CD8-positive, alpha-beta memory T cell (primary cell): ENCODE measurements at regions not wholly inside any gene's neighbourhood (a gene's known extent, or its start where the extent isn't known, plus 50 kb on each side); places are given as distances from the start of the nearest gene placed in this dataset.
A peak's percentile ranks its signal among the peaks of the same experiment; 100 is the strongest.
"Not testable (repeated sequence)": the region's sequence is repeated elsewhere in the genome, so short reads cannot be mapped to it uniquely, and the experiment has no call there.

ENCODE experiments used
- CTCF ChIA-PET: fragments of 350-600 bp; sonication (Branson Sonifier 250); formaldehyde crosslinking; loops from one replicate; lab custom pipeline; 2021; ENCODE audit warnings: antibody characterized with exemption; lab: Charles Lee
- POLR2A ChIA-PET: fragments of 350-600 bp; sonication (Branson Sonifier 250); formaldehyde crosslinking; loops from one replicate; lab custom pipeline; 2021; ENCODE audit warnings: antibody characterized with exemption; lab: Charles Lee
- DNase-seq, 5 donors: peaks; one replicate each; pipeline versions ENCODE4 v3.0.0 to v3.0.0-alpha.2; 2020 to 2022; ENCODE audit warnings: mixed read lengths in 1 of 5
- H3K27ac ChIP-seq: one replicate; pipeline ENCODE4 v1.7.0; 2013; ENCODE audit warnings: low read depth, mild to moderate bottlenecking, low read length, moderate library complexity
- H3K27me3 ChIP-seq: 2 replicates; pipeline ENCODE4 v1.7.0; 2013; ENCODE audit warnings: low read length, mild to moderate bottlenecking; ENCODE audit not compliant: insufficient read depth, poor library complexity, severe bottlenecking
- H3K36me3 ChIP-seq: 2 replicates; pipeline ENCODE4 v1.7.0; 2013; ENCODE audit warnings: mild to moderate bottlenecking, low read length, moderate library complexity; ENCODE audit not compliant: insufficient read depth
- H3K4me1 ChIP-seq: 2 replicates; pipeline ENCODE4 v1.7.0; 2013; ENCODE audit warnings: mild to moderate bottlenecking, low read length, moderate library complexity; ENCODE audit not compliant: insufficient read depth
- H3K4me3 ChIP-seq: 2 replicates; pipeline ENCODE4 v1.7.0; 2013; ENCODE audit warnings: mild to moderate bottlenecking, low read length
- H3K9me3 ChIP-seq: 2 replicates; pipeline ENCODE4 v1.7.0; 2013; ENCODE audit warnings: mild to moderate bottlenecking, low read length
- H3K27ac Mint-ChIP-seq, 8 donors: one replicate each; pipeline ENCODE4 v1.8.0; 2020 to 2021; ENCODE audit warnings: mixed read lengths in 8 of 8, mild to moderate bottlenecking in 6 of 8, inconsistent platforms in 3 of 8, moderate library complexity in 3 of 8
- H3K27me3 Mint-ChIP-seq, 2 donors: one replicate each; pipeline ENCODE4 v1.8.0; 2020 to 2021; ENCODE audit warnings: mixed read lengths in 2 of 2, mild to moderate bottlenecking in 1 of 2, moderate library complexity in 1 of 2
- H3K36me3 Mint-ChIP-seq, 3 donors: one replicate each; pipeline ENCODE4 v1.8.0; 2020 to 2021; ENCODE audit warnings: mixed read lengths in 3 of 3, inconsistent platforms in 1 of 3, mild to moderate bottlenecking in 1 of 3
- H3K4me1 Mint-ChIP-seq, 3 donors: one replicate each; pipeline ENCODE4 v1.8.0; 2020 to 2021; ENCODE audit warnings: mixed read lengths in 3 of 3, inconsistent platforms in 1 of 3, mild to moderate bottlenecking in 1 of 3
- H3K4me3 Mint-ChIP-seq, 7 donors: one replicate each; pipeline ENCODE4 v1.8.0; 2020 to 2021; ENCODE audit warnings: mixed read lengths in 7 of 7, mild to moderate bottlenecking in 6 of 7, moderate library complexity in 4 of 7, inconsistent platforms in 2 of 7
- H3K9me3 Mint-ChIP-seq, 5 donors: one replicate each; pipeline ENCODE4 v1.8.0; 2020 to 2022; ENCODE audit warnings: mixed read lengths in 5 of 5, mild to moderate bottlenecking in 3 of 5, moderate library complexity in 2 of 5, inconsistent platforms in 1 of 5

- H3K4me3 ChIP-seq, result no peak overlapping the region
- no peak for DNase-seq
- no peaks in the 10 kb centered on the region for H3K27me3 ChIP-seq
- ChIA-PET POLR2A (no interaction called here), CTCF (interaction anchor here (1.2 kb wide), 1 partner anchor 15 kb away, joined by 3 read pairs; no protein-coding TSS in a partner anchor)
- peaks cover 13% of the 10 kb centered on the region for H3K4me1 ChIP-seq
- no peak overlapping the region for H3K4me3 Mint-ChIP-seq
- peak overlapping the region in 1 of 8 donors; percentile 10 for H3K27ac Mint-ChIP-seq
- H3K27me3 Mint-ChIP-seq, result peaks cover 0 to 4% of the 10 kb centered on the region in 2 donors
- H3K9me3 ChIP-seq, result no peaks in the 10 kb centered on the region
- peaks cover 0 to 4% (median 0%) of the 10 kb centered on the region in 5 donors for H3K9me3 Mint-ChIP-seq
- H3K36me3 ChIP-seq, result no peaks in the 10 kb centered on the region
- no peak overlapping the region for H3K27ac ChIP-seq
- H3K36me3 Mint-ChIP-seq, result peaks cover 0 to 28% (median 4%) of the 10 kb centered on the region in 3 donors
- H3K4me1 Mint-ChIP-seq, result peaks cover 19 to 43% (median 20%) of the 10 kb centered on the region in 3 donors
Measured at GRCh38 chr10:33082373-33082895, 124.4 kb upstream of the ITGB1 start.

GRCh38 chr10:33080467-33080866 is 122.4 kb upstream of the ITGB1 start:
- H3K4me3 Mint-ChIP-seq, H3K27me3 ChIP-seq, H3K9me3 Mint-ChIP-seq, H3K27ac ChIP-seq, H3K4me3 ChIP-seq, POLR2A ChIA-PET, H3K9me3 ChIP-seq, DNase-seq, H3K27me3 Mint-ChIP-seq, H3K4me1 ChIP-seq, H3K36me3 ChIP-seq, CTCF ChIA-PET: not testable (repeated sequence)
- peak overlapping the region in 3 of 8 donors; percentile 41 to 60 (median 46) for H3K27ac Mint-ChIP-seq
- peaks cover 1 to 23% (median 2%) of the 10 kb centered on the region in 3 donors for H3K4me1 Mint-ChIP-seq
- peaks cover 0 to 16% (median 2%) of the 10 kb centered on the region in 3 donors for H3K36me3 Mint-ChIP-seq

- Histone ChIP-seq H3K36me3 (no peaks in the 10 kb centered on the region), H3K4me1 (no peaks in the 10 kb centered on the region), H3K4me3 (no peak overlapping the region), H3K27ac (no peak overlapping the region), H3K27me3 (no peaks in the 10 kb centered on the region), H3K9me3 (no peaks in the 10 kb centered on the region)
- no peak for DNase-seq
- POLR2A ChIA-PET, result no interaction called here
- CTCF ChIA-PET, result no interaction called here
- Mint-ChIP-seq H3K9me3 (no peaks in the 10 kb centered on the region), H3K4me1 (peaks cover under 1 to 35% (median 6%) of the 10 kb centered on the region in 3 donors), H3K27ac (peak overlapping the region in 1 of 8 donors; percentile 19), H3K36me3 (peaks cover 0 to 8% (median 2%) of the 10 kb centered on the region in 3 donors), H3K27me3 (peaks cover 0 to 9% of the 10 kb centered on the region in 2 donors), H3K4me3 (no peak overlapping the region)
Measured at GRCh38 chr10:33074443-33074842, 116.4 kb upstream of the ITGB1 start.

- H3K27ac ChIP-seq, result no peak overlapping the region
- DNase-seq, result no peak
- H3K9me3 Mint-ChIP-seq, result no peaks in the 10 kb centered on the region
- no peak overlapping the region for H3K4me3 ChIP-seq
- H3K36me3 Mint-ChIP-seq, result peaks cover 0 to 8% (median 1%) of the 10 kb centered on the region in 3 donors
- H3K4me1 ChIP-seq, result no peaks in the 10 kb centered on the region
- H3K4me1 Mint-ChIP-seq, result peaks cover 4 to 39% (median 6%) of the 10 kb centered on the region in 3 donors
- no peaks in the 10 kb centered on the region for H3K27me3 ChIP-seq
- H3K9me3 ChIP-seq, result no peaks in the 10 kb centered on the region
- no peaks in the 10 kb centered on the region for H3K36me3 ChIP-seq
- ChIA-PET POLR2A (no interaction called here), CTCF (interaction anchor here (1.0 kb wide), 1 partner anchor 207 kb away, joined by 3 read pairs; no protein-coding TSS in a partner anchor)
- H3K27me3 Mint-ChIP-seq, result peaks cover 0 to 9% of the 10 kb centered on the region in 2 donors
- H3K27ac Mint-ChIP-seq, result no peak overlapping the region
- no peak overlapping the region for H3K4me3 Mint-ChIP-seq
Measured at GRCh38 chr10:33073641-33074415, 115.8 kb upstream of the ITGB1 start.

GRCh38 chr10:33071857-33072256 is 113.8 kb upstream of the ITGB1 start:
- Mint-ChIP-seq H3K4me1 (peaks cover 6 to 25% (median 6%) of the 10 kb centered on the region in 3 donors), H3K27ac (no peak overlapping the region), H3K4me3 (no peak overlapping the region), H3K36me3 (peaks cover 0 to 5% (median 1%) of the 10 kb centered on the region in 3 donors), H3K9me3 (no peaks in the 10 kb centered on the region), H3K27me3 (peaks cover 2 to 9% of the 10 kb centered on the region in 2 donors)
- H3K36me3 ChIP-seq, result no peaks in the 10 kb centered on the region
- H3K4me3 ChIP-seq, result no peak overlapping the region
- no peaks in the 10 kb centered on the region for H3K27me3 ChIP-seq
- H3K27ac ChIP-seq, result no peak overlapping the region
- ChIA-PET POLR2A (no interaction called here), CTCF (no interaction called here)
- H3K9me3 ChIP-seq, result no peaks in the 10 kb centered on the region
- no peak for DNase-seq
- H3K4me1 ChIP-seq, result no peaks in the 10 kb centered on the region

- ChIA-PET POLR2A (no interaction called here), CTCF (no interaction called here)
- Histone ChIP-seq H3K27ac (no peak overlapping the region), H3K36me3 (no peaks in the 10 kb centered on the region), H3K4me3 (no peak overlapping the region), H3K9me3 (no peaks in the 10 kb centered on the region), H3K27me3 (no peaks in the 10 kb centered on the region), H3K4me1 (no peaks in the 10 kb centered on the region)
- H3K4me1 Mint-ChIP-seq, result peaks cover 6 to 25% (median 8%) of the 10 kb centered on the region in 3 donors
- peaks cover 2 to 9% of the 10 kb centered on the region in 2 donors for H3K27me3 Mint-ChIP-seq
- H3K36me3 Mint-ChIP-seq, result peaks cover 0 to 5% (median 1%) of the 10 kb centered on the region in 3 donors
- no peak for DNase-seq
- H3K4me3 Mint-ChIP-seq, result no peak overlapping the region
- H3K27ac Mint-ChIP-seq, result peak overlapping the region in 2 of 8 donors; percentile 42 to 70
- H3K9me3 Mint-ChIP-seq, result no peaks in the 10 kb centered on the region
Measured at GRCh38 chr10:33070101-33070500, 112.1 kb upstream of the ITGB1 start.

GRCh38 chr10:33067917-33068316 is 109.9 kb upstream of the ITGB1 start:
- H3K4me1 Mint-ChIP-seq, result peaks cover 3 to 14% (median 8%) of the 10 kb centered on the region in 3 donors
- peak overlapping the region in 1 of 8 donors; percentile 9 for H3K27ac Mint-ChIP-seq
- H3K27me3 ChIP-seq, result no peaks in the 10 kb centered on the region
- DNase-seq, result no peak
- no peaks in the 10 kb centered on the region for H3K36me3 ChIP-seq
- no peak overlapping the region for H3K27ac ChIP-seq
- no peak overlapping the region for H3K4me3 ChIP-seq
- H3K27me3 Mint-ChIP-seq, result peaks cover 2 to 3% of the 10 kb centered on the region in 2 donors
- H3K4me1 ChIP-seq, result no peaks in the 10 kb centered on the region
- CTCF ChIA-PET, result interaction anchor here (1.3 kb wide), 1 partner anchor 29 kb away, joined by 5 read pairs; no protein-coding TSS in a partner anchor
- no peak overlapping the region for H3K4me3 Mint-ChIP-seq
- no peaks in the 10 kb centered on the region for H3K9me3 ChIP-seq
- H3K36me3 Mint-ChIP-seq, result peaks cover 0 to 14% (median 0%) of the 10 kb centered on the region in 3 donors
- POLR2A ChIA-PET, result no interaction called here
- H3K9me3 Mint-ChIP-seq, result no peaks in the 10 kb centered on the region

- Histone ChIP-seq H3K4me3 (no peak overlapping the region), H3K9me3 (no peaks in the 10 kb centered on the region), H3K36me3 (no peaks in the 10 kb centered on the region), H3K27me3 (no peaks in the 10 kb centered on the region), H3K4me1 (no peaks in the 10 kb centered on the region), H3K27ac (no peak overlapping the region)
- no peak for DNase-seq
- peaks cover 0 to 16% (median 0%) of the 10 kb centered on the region in 3 donors for H3K36me3 Mint-ChIP-seq
- POLR2A ChIA-PET, result no interaction called here
- peaks cover 3 to 14% (median 8%) of the 10 kb centered on the region in 3 donors for H3K4me1 Mint-ChIP-seq
- no peaks in the 10 kb centered on the region for H3K9me3 Mint-ChIP-seq
- no peak overlapping the region for H3K27ac Mint-ChIP-seq
- H3K4me3 Mint-ChIP-seq, result no peak overlapping the region
- CTCF ChIA-PET, result interaction anchor here (0.9 to 1.3 kb wide), 2 partner anchors 16 to 28 kb away, joined by 3 to 5 read pairs; no protein-coding TSS in a partner anchor
- H3K27me3 Mint-ChIP-seq, result peaks cover 2 to 3% of the 10 kb centered on the region in 2 donors
Measured at GRCh38 chr10:33067481-33067880, 109.5 kb upstream of the ITGB1 start.
